ENCODE measurements at regions not wholly inside any gene's neighbourhood (a gene's known extent, or its start where the extent isn't known, plus 50 kb on each side); places are given as distances from the start of the nearest gene placed in this dataset.

DNA sequence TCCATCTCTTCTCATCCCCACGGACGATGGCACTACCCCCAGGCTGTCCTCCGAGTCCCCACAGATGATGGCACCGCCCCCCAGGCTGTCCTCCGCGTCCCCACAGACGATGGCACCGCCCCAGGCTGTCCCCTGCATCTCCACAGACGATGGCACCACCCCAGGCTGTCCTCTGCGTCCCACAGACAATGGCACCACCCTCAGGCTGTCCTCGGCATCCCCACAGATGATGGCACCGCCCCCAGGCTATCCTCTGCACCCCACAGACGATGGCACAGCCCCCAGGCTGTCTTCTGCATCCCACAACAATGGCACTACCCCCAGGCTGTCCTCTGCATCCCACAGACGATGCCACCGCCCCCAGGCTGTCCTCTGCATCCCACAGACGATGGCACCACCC, 57.4 kb upstream of the PTCH1 start:
- TF ChIP-seq, protein P1, sequence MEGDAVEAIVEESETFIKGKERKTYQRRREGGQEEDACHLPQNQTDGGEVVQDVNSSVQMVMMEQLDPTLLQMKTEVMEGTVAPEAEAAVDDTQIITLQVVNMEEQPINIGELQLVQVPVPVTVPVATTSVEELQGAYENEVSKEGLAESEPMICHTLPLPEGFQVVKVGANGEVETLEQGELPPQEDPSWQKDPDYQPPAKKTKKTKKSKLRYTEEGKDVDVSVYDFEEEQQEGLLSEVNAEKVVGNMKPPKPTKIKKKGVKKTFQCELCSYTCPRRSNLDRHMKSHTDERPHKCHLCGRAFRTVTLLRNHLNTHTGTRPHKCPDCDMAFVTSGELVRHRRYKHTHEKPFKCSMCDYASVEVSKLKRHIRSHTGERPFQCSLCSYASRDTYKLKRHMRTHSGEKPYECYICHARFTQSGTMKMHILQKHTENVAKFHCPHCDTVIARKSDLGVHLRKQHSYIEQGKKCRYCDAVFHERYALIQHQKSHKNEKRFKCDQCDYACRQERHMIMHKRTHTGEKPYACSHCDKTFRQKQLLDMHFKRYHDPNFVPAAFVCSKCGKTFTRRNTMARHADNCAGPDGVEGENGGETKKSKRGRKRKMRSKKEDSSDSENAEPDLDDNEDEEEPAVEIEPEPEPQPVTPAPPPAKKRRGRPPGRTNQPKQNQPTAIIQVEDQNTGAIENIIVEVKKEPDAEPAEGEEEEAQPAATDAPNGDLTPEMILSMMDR (IDR thresholded peaks at IDR 0.05), result no peak
- TF ChIP-seq POLR2A (IDR thresholded peaks at IDR 0.05), result no peak
